Mesenchymal stem cell (in vitro differentiated cells and primary cell): ENCODE measurements at regions not wholly inside any gene's neighbourhood (a gene's known extent, or its start where the extent isn't known, plus 50 kb on each side); places are given as distances from the start of the nearest gene placed in this dataset.
"Not testable (repeated sequence)": the region's sequence is repeated elsewhere in the genome, so short reads cannot be mapped to it uniquely, and the experiment has no call there.

Experiments
- DNase-seq: peaks from one replicate; pipeline ENCODE4 v3.0.0-alpha.2; 2013
- H2AFZ ChIP-seq: one replicate; pipeline ENCODE4 v1.6.1; 2013; ENCODE audit warnings: low read depth, mild to moderate bottlenecking, control low read depth, inconsistent platforms, low read length, moderate library complexity
- H2AK5ac ChIP-seq: 2 replicates; pipeline ENCODE4 v1.6.1; 2013; ENCODE audit warnings: low read length, moderate library complexity, mild to moderate bottlenecking, inconsistent platforms; ENCODE audit not compliant: severe bottlenecking
- H2BK120ac ChIP-seq: one replicate; pipeline ENCODE4 v1.6.1; 2013; ENCODE audit warnings: low read depth, mild to moderate bottlenecking, inconsistent platforms, low read length, moderate library complexity
- H2BK12ac ChIP-seq, 2 experiments: one replicate each; pipeline ENCODE4 v1.6.1; 2013; ENCODE audit warnings: inconsistent platforms in 2 of 2, low read length in 2 of 2, mild to moderate bottlenecking in 2 of 2, moderate library complexity in 2 of 2, control low read depth in 1 of 2
- H2BK15ac ChIP-seq: one replicate; pipeline ENCODE4 v1.6.1; 2013; ENCODE audit warnings: mild to moderate bottlenecking, low read depth, inconsistent platforms; ENCODE audit not compliant: poor library complexity, severe bottlenecking
- H2BK5ac ChIP-seq: 2 replicates; pipeline ENCODE4 v1.6.1; 2013; ENCODE audit warnings: low read depth, mild to moderate bottlenecking, low read length, control low read depth, inconsistent platforms; ENCODE audit not compliant: poor library complexity, severe bottlenecking
- H3K14ac ChIP-seq, 2 experiments: one replicate each; pipeline ENCODE4 v1.6.1; 2013; ENCODE audit warnings: inconsistent platforms in 2 of 2, low read length in 2 of 2, control low read depth in 1 of 2, mild to moderate bottlenecking in 1 of 2, moderate library complexity in 1 of 2
- H3K18ac ChIP-seq, 2 experiments: one replicate each; pipeline ENCODE4 v1.6.1; 2013; ENCODE audit warnings: inconsistent platforms in 2 of 2, low read length in 2 of 2, control low read depth in 1 of 2, low read depth in 1 of 2, mild to moderate bottlenecking in 1 of 2
- H3K23ac ChIP-seq, 2 experiments: one replicate each; pipeline ENCODE4 v1.6.1; 2013; ENCODE audit warnings: inconsistent platforms in 2 of 2, low read length in 2 of 2, mild to moderate bottlenecking in 2 of 2, moderate library complexity in 2 of 2, control low read depth in 1 of 2
- H3K27ac ChIP-seq: 2 replicates; pipeline ENCODE4 v1.5.1; 2013; ENCODE audit warnings: mild to moderate bottlenecking, moderate library complexity, low read length, control low read depth, inconsistent platforms; ENCODE audit not compliant: poor library complexity, severe bottlenecking
- H3K27me3 ChIP-seq, 2 experiments: 2 replicates each; pipeline versions ENCODE4 v1.6.1 to v1.7.0; 2013; ENCODE audit warnings: low read length in 2 of 2, mild to moderate bottlenecking in 2 of 2, moderate library complexity in 2 of 2, control low read depth in 1 of 2, inconsistent platforms in 1 of 2; ENCODE audit not compliant: control insufficient read depth in 1 of 2, insufficient read depth in 1 of 2
- H3K36me3 ChIP-seq, 2 experiments: 2 replicates each; pipeline versions ENCODE4 v1.6.1 to v1.7.0; 2013; ENCODE audit warnings: low read length in 2 of 2, control low read depth in 1 of 2, inconsistent platforms in 1 of 2, low read depth in 1 of 2, mild to moderate bottlenecking in 1 of 2; ENCODE audit not compliant: insufficient read depth in 2 of 2, control insufficient read depth in 1 of 2
- H3K4ac ChIP-seq, 2 experiments: one replicate each; pipeline ENCODE4 v1.6.1; 2013; ENCODE audit warnings: inconsistent platforms in 2 of 2, low read length in 2 of 2, mild to moderate bottlenecking in 2 of 2, moderate library complexity in 2 of 2, control low read depth in 1 of 2, low read depth in 1 of 2
- H3K4me1 ChIP-seq: 2 replicates; pipeline ENCODE4 v1.6.1; 2013; ENCODE audit warnings: low read depth, low read length, control low read depth; ENCODE audit not compliant: control insufficient read depth, insufficient read depth
- H3K4me2 ChIP-seq: 2 replicates; pipeline ENCODE4 v1.6.1; 2013; ENCODE audit warnings: low read length, mild to moderate bottlenecking, inconsistent platforms; ENCODE audit not compliant: poor library complexity, severe bottlenecking
- H3K4me3 ChIP-seq, 2 experiments: 2 replicates each; pipeline versions ENCODE4 v1.5.1 to v1.7.0; 2013; ENCODE audit warnings: low read length in 2 of 2, mild to moderate bottlenecking in 2 of 2, control low read depth in 1 of 2, low read depth in 1 of 2; ENCODE audit not compliant: insufficient read depth in 1 of 2
- H3K79me1 ChIP-seq: replicated peaks from 2 replicates; pipeline ENCODE4 v1.6.1; 2013; ENCODE audit warnings: mild to moderate bottlenecking, control low read depth, low read length, inconsistent platforms; ENCODE audit not compliant: poor library complexity, severe bottlenecking
- H3K9ac ChIP-seq: 2 replicates; pipeline ENCODE4 v1.7.0; 2013; ENCODE audit warnings: mild to moderate bottlenecking, low read length, moderate library complexity
- H3K9me3 ChIP-seq: 2 replicates; pipeline ENCODE4 v1.7.0; 2013; ENCODE audit warnings: mild to moderate bottlenecking, low read length; ENCODE audit not compliant: control insufficient read depth
- H4K8ac ChIP-seq: one replicate; pipeline ENCODE4 v1.6.1; 2013; ENCODE audit warnings: inconsistent platforms, mild to moderate bottlenecking, low read length, moderate library complexity
- H4K91ac ChIP-seq: one replicate; pipeline ENCODE4 v1.6.1; 2013; ENCODE audit warnings: mild to moderate bottlenecking, low read length, inconsistent platforms
- WGBS: methylation state at CpG from one replicate; pipeline ENCODE4 v1.1.7; 2013; ENCODE audit warnings: mixed read lengths; 5-methylcytosine and 5-hydroxymethylcytosine counted together

- not testable (repeated sequence) for H3K4me2 ChIP-seq, H2BK15ac ChIP-seq, H3K36me3 ChIP-seq, H4K8ac ChIP-seq, H3K23ac ChIP-seq, H2BK120ac ChIP-seq, H3K14ac ChIP-seq, H2AK5ac ChIP-seq, H3K27ac ChIP-seq, H3K27me3 ChIP-seq, H2BK5ac ChIP-seq, H3K79me1 ChIP-seq, H3K4me3 ChIP-seq, DNase-seq, H3K4ac ChIP-seq, H2AFZ ChIP-seq, H2BK12ac ChIP-seq, H3K18ac ChIP-seq, H3K9me3 ChIP-seq, H4K91ac ChIP-seq
- WGBS: 77% methylated on average over 6 of the region's 7 CpGs
- H3K4me1 ChIP-seq: peaks cover 10% of the 10 kb centered on the region
- peak overlapping the region; percentile 39 for H3K9ac ChIP-seq
These were observed 120.0 kb downstream of the LHX2 start for GRCh38 chr9:124131518-124131917.

DNA sequence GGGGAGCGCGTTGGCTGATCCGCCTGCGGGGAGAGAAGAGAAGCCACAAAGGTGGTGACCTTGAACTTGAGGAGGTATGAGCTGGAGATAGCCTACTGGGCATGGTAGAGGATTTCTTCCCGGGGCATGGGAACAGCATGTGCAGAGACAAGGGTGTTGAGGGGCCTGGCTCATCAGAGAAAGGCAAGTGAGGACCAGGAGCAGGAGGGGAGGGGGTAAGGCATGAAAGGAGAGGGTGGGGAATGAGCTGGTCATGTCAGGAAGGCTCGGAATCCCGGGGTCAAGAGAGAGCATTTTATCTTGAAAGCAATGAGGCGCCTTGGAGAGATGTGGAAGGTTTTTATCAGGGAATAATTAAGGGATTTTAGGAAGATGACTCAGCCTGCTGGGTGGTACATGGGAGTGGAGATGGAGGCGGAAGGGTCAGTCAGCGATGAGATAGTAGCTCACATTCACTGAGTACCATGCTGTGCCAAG, 121.1 kb downstream of the LHX2 start:
- Histone ChIP-seq H2AFZ (no peak overlapping the region), H4K8ac (no peak overlapping the region), H2BK15ac (no peak overlapping the region), H2BK12ac (peak overlapping the region in 1 of 2 experiments; percentile 40), H3K27ac (no peak overlapping the region), H3K79me1 (no peaks in the 10 kb centered on the region), H2BK5ac (no peak overlapping the region), H3K27me3 (no peaks in the 10 kb centered on the region), H4K91ac (no peak overlapping the region), H3K9ac (no peak overlapping the region), H2AK5ac (no peak overlapping the region), H3K23ac (no peak overlapping the region), H2BK120ac (no peak overlapping the region), H3K4me2 (no peak overlapping the region), H3K4me3 (no peak overlapping the region), H3K36me3 (no peaks in the 10 kb centered on the region), H3K18ac (peak overlapping the region in 1 of 2 experiments; percentile 25), H3K9me3 (no peaks in the 10 kb centered on the region), H3K14ac (no peak overlapping the region), H3K4me1 (peaks cover 12% of the 10 kb centered on the region), H3K4ac (no peak overlapping the region)
- WGBS: 70% methylated on average over 10 of the region's 10 CpGs
- DNase-seq: no peak

- no peaks in the 10 kb centered on the region for H3K27me3 ChIP-seq
- no peaks in the 10 kb centered on the region for H3K36me3 ChIP-seq
- no peak overlapping the region for H2BK120ac ChIP-seq
- no peak overlapping the region for H2BK12ac ChIP-seq
- no peak overlapping the region for H3K4me2 ChIP-seq
- H3K4me1 ChIP-seq: peaks cover 12% of the 10 kb centered on the region
- no peak overlapping the region for H3K23ac ChIP-seq
- no peak overlapping the region for H3K27ac ChIP-seq
- H2AK5ac ChIP-seq: no peak overlapping the region
- no peak overlapping the region for H3K14ac ChIP-seq
- H3K79me1 ChIP-seq: no peaks in the 10 kb centered on the region
- H3K4ac ChIP-seq: no peak overlapping the region
- no peak overlapping the region for H4K91ac ChIP-seq
- DNase-seq: peak; percentile 38
- no peak overlapping the region for H3K4me3 ChIP-seq
- H3K9me3 ChIP-seq: no peaks in the 10 kb centered on the region
- H2BK15ac ChIP-seq: no peak overlapping the region
- H3K9ac ChIP-seq: no peak overlapping the region
- no peak overlapping the region for H2BK5ac ChIP-seq
- no peak overlapping the region for H2AFZ ChIP-seq
- H3K18ac ChIP-seq: no peak overlapping the region
- WGBS: 40% methylated on average over 5 of the region's 6 CpGs
- H4K8ac ChIP-seq: no peak overlapping the region
These were observed 122.2 kb downstream of the LHX2 start for GRCh38 chr9:124133727-124134126.

GRCh38 chr9:124134526-124134925, 123.0 kb downstream of the LHX2 start:
- no CpG with 5 or more reads among the region's 3 CpGs for WGBS
- Histone ChIP-seq H3K4ac (no peak overlapping the region), H3K4me1 (peaks cover 12% of the 10 kb centered on the region), H3K79me1 (no peaks in the 10 kb centered on the region), H4K8ac (no peak overlapping the region), H3K23ac (no peak overlapping the region), H3K27ac (no peak overlapping the region), H3K9me3 (no peaks in the 10 kb centered on the region), H2BK12ac (peak overlapping the region in 1 of 2 experiments; percentile 55), H3K9ac (no peak overlapping the region), H2BK5ac (no peak overlapping the region), H3K36me3 (no peaks in the 10 kb centered on the region), H3K27me3 (no peaks in the 10 kb centered on the region), H3K4me3 (no peak overlapping the region), H2BK120ac (no peak overlapping the region), H3K18ac (peak overlapping the region in 1 of 2 experiments; percentile 51), H2AFZ (no peak overlapping the region), H3K4me2 (no peak overlapping the region), H3K14ac (no peak overlapping the region), H4K91ac (peak overlapping the region; percentile 7), H2AK5ac (no peak overlapping the region), H2BK15ac (no peak overlapping the region)
- DNase-seq: no peak
